Smooth muscle cell (in vitro differentiated cells): ENCODE measurements at regions not wholly inside any gene's neighbourhood (a gene's known extent, or its start where the extent isn't known, plus 50 kb on each side); places are given as distances from the start of the nearest gene placed in this dataset.
A peak's percentile ranks its signal among the peaks of the same experiment; 100 is the strongest.

ENCODE experiments used
- DNase-seq: peaks from one replicate; lab custom pipeline; 2025; ENCODE audit not compliant: unreplicated experiment; lab: John Stamatoyannopoulos, UW
- H2AFZ ChIP-seq: fragments of 200-600 bp; sonication (generic); 2 replicates; pipeline ENCODE4 v1.6.0; 2016; ENCODE audit warnings: antibody characterized with exemption, low read depth, mild to moderate bottlenecking
- H3F3A ChIP-seq: fragments of 200-600 bp; sonication (generic); 2 replicates; pipeline ENCODE4 v1.6.0; 2017; ENCODE audit warnings: antibody characterized with exemption, low read depth
- H3K27ac ChIP-seq: fragments of 200-600 bp; sonication (generic); 2 replicates; pipeline ENCODE4 v1.5.1; 2016; ENCODE audit warnings: low read depth, mild to moderate bottlenecking
- H3K27me3 ChIP-seq: fragments of 200-600 bp; sonication (generic); 2 replicates; pipeline ENCODE4 v1.6.1; 2016; ENCODE audit warnings: low read depth, mild to moderate bottlenecking
- H3K36me3 ChIP-seq: fragments of 200-600 bp; sonication (generic); 2 replicates; pipeline ENCODE4 v1.5.1; 2016; ENCODE audit warnings: low read depth
- H3K4me1 ChIP-seq: fragments of 200-600 bp; sonication (generic); 2 replicates; pipeline ENCODE4 v1.5.1; 2016; ENCODE audit warnings: low read depth
- H3K4me2 ChIP-seq: fragments of 200-600 bp; sonication (generic); 2 replicates; pipeline ENCODE4 v1.6.0; 2016; ENCODE audit warnings: mild to moderate bottlenecking
- H3K4me3 ChIP-seq: fragments of 200-600 bp; sonication (generic); 2 replicates; pipeline ENCODE4 v1.5.1; 2016; ENCODE audit warnings: mild to moderate bottlenecking
- H3K79me2 ChIP-seq: fragments of 200-600 bp; sonication (generic); 2 replicates; pipeline ENCODE4 v1.6.0; 2016; ENCODE audit warnings: low read depth, mild to moderate bottlenecking
- H3K9ac ChIP-seq: fragments of 200-600 bp; sonication (generic); 2 replicates; pipeline ENCODE4 v1.6.0; 2016; ENCODE audit warnings: low read depth
- H3K9me3 ChIP-seq: fragments of 200-600 bp; sonication (generic); replicated peaks from 2 replicates; pipeline ENCODE4 v1.5.1; 2016; ENCODE audit warnings: low read depth
- H4K20me1 ChIP-seq: fragments of 200-600 bp; sonication (generic); 2 replicates; pipeline ENCODE4 v1.6.0; 2016; ENCODE audit warnings: low read depth
- CTCF ChIP-seq: fragments of 200-600 bp; sonication (generic); IDR thresholded peaks from 2 replicates; pipeline ENCODE4 v1.5.1; 2017; ENCODE audit warnings: borderline replicate concordance, mild to moderate bottlenecking, antibody characterized with exemption; ENCODE audit not compliant: insufficient read depth, poor library complexity, severe bottlenecking
- WGBS: methylation state at CpG from one replicate; pipeline ENCODE4 v1.1.7; 2016; ENCODE audit warnings: low lambda C conversion rate; 5-methylcytosine and 5-hydroxymethylcytosine counted together

DNA sequence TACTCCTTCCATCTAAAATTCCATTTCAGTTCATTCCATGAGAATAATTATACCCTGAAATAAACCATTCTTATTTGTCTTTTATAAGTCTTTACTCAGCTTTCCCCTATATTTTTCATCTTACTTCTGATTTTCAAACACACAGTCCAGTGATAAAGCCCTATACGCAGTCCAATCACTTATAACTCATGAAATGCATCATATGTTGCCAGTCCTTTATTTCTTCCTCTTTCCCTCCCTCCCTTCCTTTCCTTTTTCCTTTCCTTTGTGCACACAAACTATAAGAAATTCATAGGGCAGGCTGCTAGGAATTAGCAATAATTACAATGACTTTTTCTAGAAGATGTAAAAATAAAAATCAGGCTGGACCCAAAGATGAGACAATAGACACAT, 58.8 kb upstream of the RPS23 start:
- H3K36me3 ChIP-seq: no peaks in the 10 kb centered on the region
- H4K20me1 ChIP-seq: no peaks in the 10 kb centered on the region
- DNase-seq: no peak
- 100% methylated on average over 1 of the region's 1 CpG for WGBS
- H3K4me3 ChIP-seq: no peak overlapping the region
- peaks cover 28% of the 10 kb centered on the region for H3F3A ChIP-seq
- no peak overlapping the region for H3K9ac ChIP-seq
- H3K9me3 ChIP-seq: no peaks in the 10 kb centered on the region
- TF ChIP-seq CTCF: no peak
- H3K79me2 ChIP-seq: no peaks in the 10 kb centered on the region
- H2AFZ ChIP-seq: no peak overlapping the region
- H3K27me3 ChIP-seq: no peaks in the 10 kb centered on the region
- H3K4me2 ChIP-seq: no peak overlapping the region
- peak overlapping the region; percentile 90 for H3K27ac ChIP-seq
- H3K4me1 ChIP-seq: peaks cover 35% of the 10 kb centered on the region

DNA sequence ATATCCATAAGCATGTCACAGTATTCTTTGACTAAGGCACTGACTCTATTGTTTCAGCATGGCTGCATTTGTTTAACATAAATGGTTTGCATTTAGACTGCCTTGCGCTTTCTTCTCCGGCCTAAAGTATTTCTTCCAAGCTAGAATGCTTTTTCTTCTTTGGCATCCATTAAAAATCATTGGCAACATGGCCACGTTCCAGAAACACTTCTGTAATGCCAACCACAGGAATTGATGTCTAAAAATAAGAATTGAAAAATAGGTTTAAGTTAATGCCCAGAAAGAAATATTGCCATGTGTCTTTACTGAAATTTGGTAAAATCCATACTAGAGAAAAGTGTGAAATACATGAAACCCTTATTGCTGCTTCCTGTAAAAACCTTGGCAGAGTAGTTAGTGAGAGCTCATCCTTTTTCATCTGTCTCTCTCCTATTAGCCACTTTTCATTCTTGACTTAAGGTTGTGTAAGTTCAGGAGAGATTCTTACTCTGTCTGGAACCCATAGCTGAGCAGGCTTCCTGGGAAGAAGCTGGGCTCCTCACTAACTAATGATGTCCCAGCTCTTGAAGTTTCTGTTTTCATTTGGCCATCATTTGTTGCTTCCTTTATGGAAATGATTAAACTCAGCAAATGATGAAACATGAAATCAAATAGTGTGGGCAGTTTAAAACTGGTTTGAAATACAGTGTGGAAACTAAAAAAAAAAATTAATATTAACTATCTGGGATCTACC, 58.2 kb upstream of the RPS23 start:
- DNase-seq: no peak
- H3K9me3 ChIP-seq: no peaks in the 10 kb centered on the region
- H3K27ac ChIP-seq: peak overlapping the region; percentile 90
- no peaks in the 10 kb centered on the region for H3K27me3 ChIP-seq
- H3K4me3 ChIP-seq: no peak overlapping the region
- H3K4me2 ChIP-seq: peak overlapping the region; percentile 75
- TF ChIP-seq CTCF: no peak
- no peaks in the 10 kb centered on the region for H3K79me2 ChIP-seq
- no peaks in the 10 kb centered on the region for H3K36me3 ChIP-seq
- no peak overlapping the region for H2AFZ ChIP-seq
- H4K20me1 ChIP-seq: no peaks in the 10 kb centered on the region
- H3K9ac ChIP-seq: peak overlapping the region; percentile 16
- peaks cover 41% of the 10 kb centered on the region for H3K4me1 ChIP-seq
- H3F3A ChIP-seq: peaks cover 32% of the 10 kb centered on the region
- WGBS: 96% methylated on average over 3 of the region's 3 CpGs

GRCh38 chr5:82335806-82336205, 57.7 kb upstream of the RPS23 start:
- Histone ChIP-seq H3F3A (peaks cover 34% of the 10 kb centered on the region), H3K27me3 (no peaks in the 10 kb centered on the region), H3K27ac (peak overlapping the region; percentile 90), H2AFZ (no peak overlapping the region), H3K79me2 (no peaks in the 10 kb centered on the region), H3K4me3 (no peak overlapping the region), H3K4me1 (peaks cover 41% of the 10 kb centered on the region), H3K4me2 (peak overlapping the region; percentile 75), H4K20me1 (no peaks in the 10 kb centered on the region), H3K36me3 (no peaks in the 10 kb centered on the region), H3K9me3 (no peaks in the 10 kb centered on the region), H3K9ac (peak overlapping the region; percentile 24)
- DNase-seq: no peak
- WGBS: 59% methylated on average over 5 of the region's 5 CpGs
- no peak for TF ChIP-seq CTCF

GRCh38 chr5:82334856-82335255, 56.7 kb upstream of the RPS23 start:
- TF ChIP-seq CTCF: no peak
- H3K27me3 ChIP-seq: no peaks in the 10 kb centered on the region
- peak overlapping the region; percentile 34 for H3K9ac ChIP-seq
- peaks cover 41% of the 10 kb centered on the region for H3K4me1 ChIP-seq
- peaks cover 34% of the 10 kb centered on the region for H3F3A ChIP-seq
- peak overlapping the region; percentile 90 for H3K27ac ChIP-seq
- H3K79me2 ChIP-seq: no peaks in the 10 kb centered on the region
- no peaks in the 10 kb centered on the region for H3K36me3 ChIP-seq
- no peaks in the 10 kb centered on the region for H3K9me3 ChIP-seq
- no peak overlapping the region for H3K4me3 ChIP-seq
- DNase-seq: no peak
- H3K4me2 ChIP-seq: peak overlapping the region; percentile 75
- WGBS: 0% methylated on average over 4 of the region's 4 CpGs
- no peaks in the 10 kb centered on the region for H4K20me1 ChIP-seq
- H2AFZ ChIP-seq: no peak overlapping the region
